Inflammatory macrophage treated with lipopolysaccharide for 1 hour (primary cell): ENCODE measurements at regions not wholly inside any gene's neighbourhood (a gene's known extent, or its start where the extent isn't known, plus 50 kb on each side); places are given as distances from the start of the nearest gene placed in this dataset.
"Not testable (repeated sequence)": the region's sequence is repeated elsewhere in the genome, so short reads cannot be mapped to it uniquely, and the experiment has no call there.

ENCODE experiments used
- DNase-seq, 2 donors: peaks; one replicate each; pipeline ENCODE4 v3.0.0-alpha.2; 2020 to 2022

- DNase-seq, result no peak
Measured at GRCh38 chr9:118670011-118670953, 699.0 kb downstream of the BRINP1 start.

- no peak for DNase-seq
Measured at GRCh38 chr9:118674942-118675341, 694.3 kb downstream of the BRINP1 start.

- DNase-seq, result not testable (repeated sequence)
Measured at GRCh38 chr9:118677936-118678653, 691.1 kb downstream of the BRINP1 start.

GRCh38 chr9:118686959-118687358 is 682.3 kb downstream of the BRINP1 start:
- DNase-seq, result no peak

- DNase-seq, result no peak
Measured at GRCh38 chr9:118689280-118689679, 680.0 kb downstream of the BRINP1 start.

- no peak for DNase-seq
Measured at GRCh38 chr9:118692613-118693012, 676.6 kb downstream of the BRINP1 start.

- no peak for DNase-seq
Measured at GRCh38 chr9:118693645-118694044, 675.6 kb downstream of the BRINP1 start.

GRCh38 chr9:118695249-118695648 is 674.0 kb downstream of the BRINP1 start:
- not testable (repeated sequence) for DNase-seq

GRCh38 chr9:118701985-118702384 is 667.2 kb downstream of the BRINP1 start:
- DNase-seq, result no peak

- no peak for DNase-seq
Measured at GRCh38 chr9:118711843-118712242, 657.4 kb downstream of the BRINP1 start.

GRCh38 chr9:118721276-118721675 is 648.0 kb downstream of the BRINP1 start:
- no peak for DNase-seq

- DNase-seq, result no peak
Measured at GRCh38 chr9:118721923-118722322, 647.3 kb downstream of the BRINP1 start.

GRCh38 chr9:118729981-118730380 is 639.3 kb downstream of the BRINP1 start:
- no peak for DNase-seq

- DNase-seq, result no peak
Measured at GRCh38 chr9:118732998-118733397, 636.2 kb downstream of the BRINP1 start.

- DNase-seq, result no peak
Measured at GRCh38 chr9:118734696-118735095, 634.5 kb downstream of the BRINP1 start.

- no peak for DNase-seq
Measured at GRCh38 chr9:118736406-118736805, 632.8 kb downstream of the BRINP1 start.

- no peak for DNase-seq
Measured at GRCh38 chr9:118751077-118751847, 618.0 kb downstream of the BRINP1 start.

GRCh38 chr9:118751848-118752223 is 617.4 kb downstream of the BRINP1 start:
- no peak for DNase-seq

GRCh38 chr9:118761016-118761790 is 608.0 kb downstream of the BRINP1 start:
- DNase-seq, result no peak

- DNase-seq, result no peak
Measured at GRCh38 chr9:118767571-118767970, 601.7 kb downstream of the BRINP1 start.

- no peak for DNase-seq
Measured at GRCh38 chr9:118782790-118783463, 586.3 kb downstream of the BRINP1 start.

- DNase-seq, result no peak
Measured at GRCh38 chr9:118784033-118784432, 585.2 kb downstream of the BRINP1 start.
